ENCODE measurements at regions not wholly inside any gene's neighbourhood (a gene's known extent, or its start where the extent isn't known, plus 50 kb on each side); places are given as distances from the start of the nearest gene placed in this dataset.

GRCh38 chr14:71405676-71406075 lies 498.4 kb downstream of the PCNX1 start:
- H3K9me3 Mint-ChIP-seq, result no peaks in the 10 kb centered on the region
- DNase-seq (no peak), ATAC-seq (replicated peaks) (no peak)
- peak overlapping the region; percentile 38 for H3K27ac Mint-ChIP-seq
- H3K4me1 Mint-ChIP-seq, result peaks cover 36 to 71% of the 10 kb centered on the region in 2 donors
- H3K27me3 Mint-ChIP-seq, result no peaks in the 10 kb centered on the region
- H3K36me3 Mint-ChIP-seq, result peaks cover 32 to 50% of the 10 kb centered on the region in 2 donors
- H3K4me3 Mint-ChIP-seq, result no peak overlapping the region

DNA sequence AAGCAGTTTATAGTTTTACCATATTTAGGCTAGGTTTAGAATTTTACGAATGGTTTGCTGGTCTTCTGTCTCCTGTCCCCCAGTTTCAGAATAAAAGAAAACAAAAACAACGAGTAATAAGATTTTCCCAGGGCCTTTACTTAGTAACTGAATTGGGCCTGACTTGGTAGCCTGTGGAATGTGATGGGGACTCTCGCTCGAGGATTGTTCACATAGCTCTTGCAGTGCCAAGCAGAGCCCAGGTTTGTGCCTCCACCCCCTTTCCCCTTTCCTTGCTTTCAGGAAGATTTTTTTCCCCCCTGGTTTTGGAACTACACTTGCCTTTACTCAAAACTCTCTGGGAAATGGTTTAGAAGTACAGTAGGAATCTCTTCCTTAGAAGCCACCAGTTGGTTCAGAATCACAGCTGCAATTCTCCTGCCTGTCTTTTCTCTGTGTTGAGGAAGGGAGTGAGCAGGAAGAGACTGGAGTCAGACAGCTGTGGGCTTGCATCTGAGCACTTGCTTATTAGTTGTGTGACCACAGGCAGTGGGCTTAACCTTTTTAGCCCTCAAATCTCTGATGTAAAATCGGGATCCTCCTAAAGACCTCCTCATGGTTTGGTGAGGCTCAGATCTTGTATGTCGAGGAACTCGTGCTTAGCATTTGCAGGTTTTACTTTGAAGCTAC lies 501.2 kb downstream of the PCNX1 start:
- no peak for DNase-seq
- H3K27ac Mint-ChIP-seq, result peak overlapping the region; percentile 82
- no peaks in the 10 kb centered on the region for H3K27me3 Mint-ChIP-seq
- H3K4me3 Mint-ChIP-seq, result no peak overlapping the region
- H3K9me3 Mint-ChIP-seq, result no peaks in the 10 kb centered on the region
- ATAC-seq (replicated peaks), result no peak
- H3K36me3 Mint-ChIP-seq, result peaks cover 36 to 55% of the 10 kb centered on the region in 2 donors
- peaks cover 46 to 83% of the 10 kb centered on the region in 2 donors for H3K4me1 Mint-ChIP-seq

DNA sequence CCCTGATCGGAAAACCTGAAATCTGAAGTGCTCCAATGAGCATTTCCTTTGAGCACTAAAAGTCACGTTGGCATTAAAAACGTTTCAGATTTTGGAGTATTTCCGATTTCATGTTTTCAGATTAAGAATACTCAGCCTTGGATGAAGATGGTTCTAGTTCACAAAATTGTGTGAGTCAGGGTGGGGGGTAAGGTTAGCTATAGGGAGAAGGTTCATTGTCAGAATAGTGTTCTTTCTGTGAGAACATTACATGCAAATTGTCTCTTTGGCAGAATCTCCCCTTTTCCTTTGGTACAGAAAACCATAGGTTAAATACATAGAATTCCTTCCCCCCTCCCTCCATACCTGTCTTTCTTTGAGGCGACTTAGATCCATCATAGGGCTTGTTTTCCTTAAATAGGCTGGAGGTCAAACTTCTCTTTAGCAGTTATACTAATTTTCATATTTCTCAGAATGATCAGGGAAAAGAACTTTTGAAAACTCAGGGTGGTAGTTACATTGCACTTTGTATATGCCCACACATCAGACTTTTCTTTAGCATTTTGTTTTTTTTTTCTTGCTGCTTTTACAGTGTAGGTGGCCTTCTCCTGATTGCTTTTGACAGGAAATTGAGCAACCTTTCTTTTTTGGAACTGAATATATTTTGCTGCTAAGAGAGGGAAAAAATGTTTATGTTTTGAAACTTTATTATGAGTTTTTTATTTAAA lies 503.5 kb downstream of the PCNX1 start:
- Mint-ChIP-seq H3K27me3 (no peaks in the 10 kb centered on the region), H3K27ac (peak overlapping the region; percentile 65), H3K4me1 (peaks cover 37 to 63% of the 10 kb centered on the region in 2 donors), H3K36me3 (peaks cover 33 to 49% of the 10 kb centered on the region in 2 donors), H3K9me3 (no peaks in the 10 kb centered on the region), H3K4me3 (peak overlapping the region in 1 of 2 donors; percentile 7)
- peak; percentile 38 to 47 for ATAC-seq (replicated peaks)
- DNase-seq, result no peak

GRCh38 chr14:71411285-71411595 lies 504.0 kb downstream of the PCNX1 start:
- DNase-seq (no peak), ATAC-seq (replicated peaks) (peak in 1 of 2 donors; percentile 27)
- Mint-ChIP-seq H3K9me3 (no peaks in the 10 kb centered on the region), H3K27me3 (no peaks in the 10 kb centered on the region), H3K36me3 (peaks cover 30 to 45% of the 10 kb centered on the region in 2 donors), H3K4me1 (peaks cover 34 to 59% of the 10 kb centered on the region in 2 donors), H3K27ac (peak overlapping the region; percentile 56), H3K4me3 (peak overlapping the region in 1 of 2 donors; percentile 20)

GRCh38 chr14:71411738-71412137 lies 504.5 kb downstream of the PCNX1 start:
- DNase-seq (no peak), ATAC-seq (replicated peaks) (no peak)
- Mint-ChIP-seq H3K27me3 (no peaks in the 10 kb centered on the region), H3K4me1 (peaks cover 34 to 59% of the 10 kb centered on the region in 2 donors), H3K27ac (peak overlapping the region; percentile 56), H3K9me3 (no peaks in the 10 kb centered on the region), H3K36me3 (peaks cover 30 to 45% of the 10 kb centered on the region in 2 donors), H3K4me3 (no peak overlapping the region)

DNA sequence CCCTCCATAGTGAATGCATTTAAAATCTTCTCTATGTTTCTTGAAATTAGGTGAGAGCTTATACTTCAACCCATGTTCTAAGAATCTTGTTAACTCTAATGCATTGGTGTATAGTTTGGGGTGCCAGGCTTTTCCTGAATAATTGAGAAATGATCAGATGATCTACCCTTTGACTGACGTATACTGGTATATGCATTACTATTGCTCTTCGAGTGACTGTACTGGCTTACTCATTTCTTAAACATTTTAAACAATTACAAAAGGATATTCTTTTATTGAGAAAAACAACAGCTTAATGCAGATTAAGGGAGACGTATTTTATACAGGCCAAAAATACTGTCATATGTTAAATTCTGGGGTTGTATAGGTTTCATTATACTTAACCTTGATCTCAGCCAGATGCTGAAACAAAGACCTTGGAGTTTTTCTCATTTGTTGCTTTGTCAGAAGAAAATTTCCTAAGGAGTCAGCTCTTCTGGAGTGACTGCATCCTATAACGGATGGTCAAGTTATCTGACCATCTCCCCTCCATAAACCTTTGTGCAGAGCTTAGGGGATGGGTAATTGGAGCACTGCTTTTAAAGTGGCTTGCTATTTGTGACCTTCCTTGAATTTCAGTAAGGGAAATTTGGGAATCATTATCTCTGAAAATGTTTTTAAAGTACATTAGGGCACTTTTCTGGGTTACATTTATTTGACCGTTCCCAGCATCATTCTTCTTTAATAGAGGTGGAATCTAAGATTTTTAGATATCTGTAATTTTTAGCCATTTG lies 507.6 kb downstream of the PCNX1 start:
- ATAC-seq (replicated peaks) (no peak), DNase-seq (no peak)
- Mint-ChIP-seq H3K4me1 (peaks cover 31 to 53% of the 10 kb centered on the region in 2 donors), H3K4me3 (no peak overlapping the region), H3K27ac (no peak overlapping the region), H3K27me3 (no peaks in the 10 kb centered on the region), H3K36me3 (peaks cover 29 to 39% of the 10 kb centered on the region in 2 donors), H3K9me3 (no peaks in the 10 kb centered on the region)

GRCh38 chr14:71415404-71415690 lies 508.1 kb downstream of the PCNX1 start:
- Mint-ChIP-seq H3K36me3 (peaks cover 25 to 39% of the 10 kb centered on the region in 2 donors), H3K4me1 (peaks cover 31 to 48% of the 10 kb centered on the region in 2 donors), H3K4me3 (no peak overlapping the region), H3K27me3 (no peaks in the 10 kb centered on the region), H3K9me3 (no peaks in the 10 kb centered on the region), H3K27ac (peak overlapping the region; percentile 9)
- DNase-seq, result no peak
- ATAC-seq (replicated peaks), result no peak

- ATAC-seq (replicated peaks) (no peak), DNase-seq (no peak)
- H3K36me3 Mint-ChIP-seq, result peaks cover 30 to 47% of the 10 kb centered on the region in 2 donors
- H3K9me3 Mint-ChIP-seq, result no peaks in the 10 kb centered on the region
- no peaks in the 10 kb centered on the region for H3K27me3 Mint-ChIP-seq
- H3K4me1 Mint-ChIP-seq, result peaks cover 22 to 38% of the 10 kb centered on the region in 2 donors
- no peak overlapping the region for H3K4me3 Mint-ChIP-seq
- peak overlapping the region; percentile 9 for H3K27ac Mint-ChIP-seq
Observed at GRCh38 chr14:71416392-71416791, 509.1 kb downstream of the PCNX1 start.

DNA sequence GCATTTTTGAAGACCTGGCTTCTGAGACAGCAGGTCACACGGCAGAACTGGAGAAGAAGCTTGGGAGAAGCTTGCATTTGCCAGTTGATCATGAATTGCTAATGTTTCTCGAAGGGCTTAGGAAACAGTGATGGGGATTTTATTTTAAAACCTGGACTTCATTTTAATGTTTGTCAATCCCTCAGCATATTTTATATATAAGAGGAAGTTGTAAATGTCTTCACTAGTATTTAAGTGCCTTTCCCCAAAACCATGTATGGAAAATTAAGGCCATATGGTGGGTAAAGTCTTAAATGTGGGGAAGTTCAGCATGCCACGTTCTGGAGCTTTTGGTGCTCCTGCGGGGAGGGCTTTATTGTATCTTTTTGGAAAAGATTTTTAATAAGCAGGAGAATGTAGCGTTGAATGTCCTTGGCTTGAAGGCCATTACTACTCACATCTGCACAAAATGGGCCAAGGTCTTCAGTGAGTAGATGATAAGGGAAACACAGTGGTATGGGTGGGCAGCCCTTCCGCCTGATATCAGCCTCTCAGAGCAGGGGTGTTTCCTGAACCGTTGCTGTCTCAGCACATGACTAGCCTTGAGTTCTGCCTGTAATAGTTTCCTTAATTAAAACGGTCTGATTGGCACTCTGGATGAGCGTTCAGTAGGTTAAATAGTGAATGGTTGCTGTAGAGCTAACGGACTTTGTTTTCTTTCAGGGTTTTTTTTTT lies 511.4 kb downstream of the PCNX1 start:
- H3K9me3 Mint-ChIP-seq, result peaks cover 0 to 5% of the 10 kb centered on the region in 2 donors

GRCh38 chr14:71423481-71423880 lies 508.7 kb upstream of the RGS6 start:
- no peak for DNase-seq
- H3K9me3 Mint-ChIP-seq, result peaks cover 17 to 19% of the 10 kb centered on the region in 2 donors
- H3K27me3 Mint-ChIP-seq, result no peaks in the 10 kb centered on the region
- no peak for ATAC-seq (replicated peaks)
- peaks cover 59 to 78% of the 10 kb centered on the region in 2 donors for H3K36me3 Mint-ChIP-seq
- no peak overlapping the region for H3K27ac Mint-ChIP-seq
- no peak overlapping the region for H3K4me3 Mint-ChIP-seq
- peaks cover 30 to 41% of the 10 kb centered on the region in 2 donors for H3K4me1 Mint-ChIP-seq

More for the DNA sequence above, 511.4 kb downstream of the PCNX1 start:
- DNase-seq, result no peak
- peaks cover 39 to 53% of the 10 kb centered on the region in 2 donors for H3K36me3 Mint-ChIP-seq
- peak overlapping the region; percentile 31 for H3K27ac Mint-ChIP-seq
- peak in 1 of 2 donors; percentile 25 for ATAC-seq (replicated peaks)
- peaks cover 19 to 27% of the 10 kb centered on the region in 2 donors for H3K4me1 Mint-ChIP-seq
- H3K4me3 Mint-ChIP-seq, result peak overlapping the region in 1 of 2 donors; percentile 28
- no peaks in the 10 kb centered on the region for H3K27me3 Mint-ChIP-seq

DNA sequence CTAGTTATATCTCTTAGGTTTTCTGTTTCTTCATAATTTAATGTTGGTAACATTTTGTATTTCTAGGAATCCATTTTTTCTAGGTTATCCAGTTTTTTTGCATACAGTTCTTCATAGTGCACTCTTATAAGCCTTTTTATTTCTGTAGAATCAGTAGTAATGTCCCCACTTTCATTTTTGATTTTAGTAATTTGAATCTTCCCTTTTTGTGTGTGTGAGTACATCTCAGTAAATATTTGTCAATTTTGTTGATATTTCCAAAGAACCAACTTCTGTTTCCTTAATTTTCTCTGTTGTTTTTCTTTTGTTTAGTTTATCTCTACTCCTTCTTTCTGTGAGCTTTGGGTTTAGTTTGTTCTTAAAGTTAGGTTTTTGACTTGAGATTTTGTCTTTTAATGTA lies 507.3 kb upstream of the RGS6 start:
- peaks cover 31 to 41% of the 10 kb centered on the region in 2 donors for H3K4me1 Mint-ChIP-seq
- peaks cover 17 to 19% of the 10 kb centered on the region in 2 donors for H3K9me3 Mint-ChIP-seq
- peak overlapping the region; percentile 26 for H3K27ac Mint-ChIP-seq
- H3K27me3 Mint-ChIP-seq, result no peaks in the 10 kb centered on the region
- no peak for ATAC-seq (replicated peaks)
- peaks cover 55 to 75% of the 10 kb centered on the region in 2 donors for H3K36me3 Mint-ChIP-seq
- DNase-seq, result no peak
- H3K4me3 Mint-ChIP-seq, result peak overlapping the region in 1 of 2 donors; percentile 18

GRCh38 chr14:71426001-71426400 lies 506.2 kb upstream of the RGS6 start:
- no peak overlapping the region for H3K4me3 Mint-ChIP-seq
- H3K9me3 Mint-ChIP-seq, result peaks cover 17 to 19% of the 10 kb centered on the region in 2 donors
- H3K27me3 Mint-ChIP-seq, result no peaks in the 10 kb centered on the region
- peaks cover 52 to 69% of the 10 kb centered on the region in 2 donors for H3K36me3 Mint-ChIP-seq
- no peak overlapping the region for H3K27ac Mint-ChIP-seq
- DNase-seq (no peak), ATAC-seq (replicated peaks) (no peak)
- peaks cover 34 to 52% of the 10 kb centered on the region in 2 donors for H3K4me1 Mint-ChIP-seq

GRCh38 chr14:71429902-71430301 lies 502.3 kb upstream of the RGS6 start:
- Mint-ChIP-seq H3K9me3 (peaks cover 11 to 13% of the 10 kb centered on the region in 2 donors), H3K27ac (no peak overlapping the region), H3K27me3 (no peaks in the 10 kb centered on the region), H3K4me1 (peaks cover 39 to 59% of the 10 kb centered on the region in 2 donors), H3K4me3 (no peak overlapping the region), H3K36me3 (peaks cover 42 to 58% of the 10 kb centered on the region in 2 donors)
- DNase-seq (no peak), ATAC-seq (replicated peaks) (no peak)

DNA sequence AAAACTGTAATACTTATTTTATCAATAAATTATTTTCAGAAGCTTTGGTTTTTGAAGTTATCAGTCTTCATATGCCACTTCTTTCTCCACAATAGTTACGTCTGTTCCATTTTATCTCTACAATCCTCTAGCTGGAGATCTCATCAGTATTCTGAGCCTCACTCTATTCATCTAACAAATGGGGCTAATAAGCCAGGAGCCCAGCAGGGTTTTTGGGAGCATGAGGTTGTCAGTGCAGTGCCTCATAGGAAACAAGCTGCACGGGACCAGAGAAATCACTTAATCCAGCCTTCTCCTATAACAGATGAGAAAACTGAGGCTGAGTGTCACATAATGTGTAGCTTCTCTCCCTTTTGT lies 501.9 kb upstream of the RGS6 start:
- H3K4me1 Mint-ChIP-seq, result peaks cover 35 to 55% of the 10 kb centered on the region in 2 donors
- H3K27me3 Mint-ChIP-seq, result no peaks in the 10 kb centered on the region
- no peak for DNase-seq
- no peak for ATAC-seq (replicated peaks)
- H3K9me3 Mint-ChIP-seq, result peaks cover 7 to 9% of the 10 kb centered on the region in 2 donors
- peak overlapping the region; percentile 64 to 66 for H3K4me3 Mint-ChIP-seq
- peaks cover 38 to 56% of the 10 kb centered on the region in 2 donors for H3K36me3 Mint-ChIP-seq
- peak overlapping the region; percentile 81 for H3K27ac Mint-ChIP-seq

Data from stimulated activated naive B cell treated with anti-CD40 and anti-IgM and Interleukin-4, amounts not matched to agents 10 μg/mL and 1 μg/mL and 100 μg/mL, for 72 hours (primary cell).